ENCODE measurements at regions not wholly inside any gene's neighbourhood (a gene's known extent, or its start where the extent isn't known, plus 50 kb on each side); places are given as distances from the start of the nearest gene placed in this dataset.

DNA sequence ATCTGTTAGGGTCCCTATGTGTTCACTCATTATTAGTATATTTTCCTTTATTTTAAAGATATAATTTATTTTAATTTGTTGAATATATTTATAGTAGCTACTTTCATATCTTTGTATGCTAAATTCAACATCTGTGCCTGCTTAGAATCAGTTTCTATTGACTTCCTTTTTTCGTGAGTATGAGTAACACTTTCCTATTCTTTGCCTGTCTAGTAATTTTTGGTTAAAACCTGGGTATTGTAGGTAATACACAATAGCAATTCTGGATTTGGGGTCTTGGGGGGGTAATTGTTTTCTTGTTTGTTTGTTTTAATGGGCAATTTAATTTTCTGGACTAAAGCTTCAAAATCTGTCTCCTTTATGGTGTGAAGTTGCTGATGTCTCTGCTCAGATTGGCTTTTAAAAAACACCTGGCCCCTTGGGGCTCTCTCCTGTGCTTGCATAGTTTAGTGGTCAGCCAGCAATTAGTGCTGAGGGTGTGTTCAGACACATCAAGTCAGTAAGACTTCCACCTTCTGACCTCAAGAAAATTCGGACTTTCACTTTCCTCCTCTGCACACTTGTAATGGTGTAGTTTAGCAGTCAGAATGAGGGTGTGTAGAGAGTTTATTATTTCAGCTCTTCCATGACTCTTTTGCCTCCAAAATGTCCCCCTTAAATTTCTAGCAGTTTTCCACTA lies 124.4 kb upstream of the MAP1B start:
- TF ChIP-seq, protein P1, sequence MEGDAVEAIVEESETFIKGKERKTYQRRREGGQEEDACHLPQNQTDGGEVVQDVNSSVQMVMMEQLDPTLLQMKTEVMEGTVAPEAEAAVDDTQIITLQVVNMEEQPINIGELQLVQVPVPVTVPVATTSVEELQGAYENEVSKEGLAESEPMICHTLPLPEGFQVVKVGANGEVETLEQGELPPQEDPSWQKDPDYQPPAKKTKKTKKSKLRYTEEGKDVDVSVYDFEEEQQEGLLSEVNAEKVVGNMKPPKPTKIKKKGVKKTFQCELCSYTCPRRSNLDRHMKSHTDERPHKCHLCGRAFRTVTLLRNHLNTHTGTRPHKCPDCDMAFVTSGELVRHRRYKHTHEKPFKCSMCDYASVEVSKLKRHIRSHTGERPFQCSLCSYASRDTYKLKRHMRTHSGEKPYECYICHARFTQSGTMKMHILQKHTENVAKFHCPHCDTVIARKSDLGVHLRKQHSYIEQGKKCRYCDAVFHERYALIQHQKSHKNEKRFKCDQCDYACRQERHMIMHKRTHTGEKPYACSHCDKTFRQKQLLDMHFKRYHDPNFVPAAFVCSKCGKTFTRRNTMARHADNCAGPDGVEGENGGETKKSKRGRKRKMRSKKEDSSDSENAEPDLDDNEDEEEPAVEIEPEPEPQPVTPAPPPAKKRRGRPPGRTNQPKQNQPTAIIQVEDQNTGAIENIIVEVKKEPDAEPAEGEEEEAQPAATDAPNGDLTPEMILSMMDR (IDR thresholded peaks at IDR 0.05) = no peak
- H3K9me3 Mint-ChIP-seq = peaks cover 9% of the 10 kb centered on the region
- DNase-seq (no peak), ATAC-seq (no peak)
- H3K27me3 Mint-ChIP-seq = peaks cover 11% of the 10 kb centered on the region
- ChIA-PET POLR2A (no interaction called here), CTCF (no interaction called here)
- H3K4me1 Mint-ChIP-seq (ENCODE audit: low read depth) = no peaks in the 10 kb centered on the region
- no peak overlapping the region for H3K4me3 Mint-ChIP-seq
- H3K36me3 Mint-ChIP-seq (ENCODE audit: low read depth) = no peaks in the 10 kb centered on the region
- H3K27ac Mint-ChIP-seq = no peak overlapping the region
- intact Hi-C loops (cut with micrococcal nuclease) = no loop called here

DNA sequence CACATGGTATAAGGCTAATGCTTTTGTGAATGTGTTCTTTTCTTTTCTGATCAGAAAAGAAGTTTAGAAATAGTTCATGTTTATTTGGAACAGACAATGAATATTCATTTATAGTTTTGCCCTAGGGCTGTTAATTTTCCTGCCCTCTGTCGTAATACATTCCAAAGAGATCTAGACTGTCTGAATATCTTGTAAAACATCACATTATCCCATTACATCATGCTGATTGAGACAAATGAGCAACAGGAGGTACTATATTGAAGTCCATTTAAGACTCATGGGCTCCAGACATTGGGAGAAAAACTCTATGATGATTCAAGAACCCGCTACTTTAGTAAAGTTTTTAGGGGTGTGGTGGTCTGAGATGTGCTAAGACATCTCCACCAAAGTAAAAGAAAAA lies 121.2 kb upstream of the MAP1B start:
- Mint-ChIP-seq H3K4me3 (no peak overlapping the region), H3K4me1 (ENCODE audit: low read depth) (no peaks in the 10 kb centered on the region), H3K27me3 (peaks cover 11% of the 10 kb centered on the region), H3K9me3 (peaks cover 9% of the 10 kb centered on the region), H3K36me3 (ENCODE audit: low read depth) (no peaks in the 10 kb centered on the region), H3K27ac (no peak overlapping the region)
- ATAC-seq (no peak), DNase-seq (no peak)
- intact Hi-C loops (cut with micrococcal nuclease) = no loop called here
- CTCF ChIA-PET = no interaction called here
- POLR2A ChIA-PET = no interaction called here
- TF ChIP-seq, protein P1 (IDR thresholded peaks at IDR 0.05) = no peak

DNA sequence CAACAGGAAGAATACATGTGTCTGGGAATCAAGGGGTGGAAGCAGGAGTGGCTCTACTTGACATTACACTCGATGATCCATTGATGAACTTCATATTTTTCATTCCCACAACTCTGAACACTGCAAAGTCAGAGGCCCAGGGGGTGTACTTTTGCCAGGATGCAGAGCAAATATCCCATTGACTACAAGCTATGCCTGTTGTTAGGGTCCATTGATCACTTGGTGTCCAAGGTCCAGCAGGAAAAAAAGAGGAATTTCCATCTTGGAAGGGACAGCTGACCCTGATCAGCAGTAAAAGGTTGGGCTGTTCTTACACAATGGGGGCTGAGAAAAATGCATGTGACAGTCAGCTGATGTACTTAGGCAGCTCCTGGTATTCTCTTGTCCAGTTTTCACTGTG lies 118.5 kb upstream of the MAP1B start:
- CTCF ChIA-PET = interaction anchor here (1.2 kb wide), 1 partner anchor 29 kb away, joined by 3 read pairs; no protein-coding TSS in a partner anchor
- Mint-ChIP-seq H3K4me1 (ENCODE audit: low read depth) (no peaks in the 10 kb centered on the region), H3K36me3 (ENCODE audit: low read depth) (no peaks in the 10 kb centered on the region), H3K9me3 (no peaks in the 10 kb centered on the region), H3K27me3 (peaks cover 6% of the 10 kb centered on the region), H3K4me3 (no peak overlapping the region), H3K27ac (no peak overlapping the region)
- DNase-seq = no peak
- POLR2A ChIA-PET = no interaction called here
- TF ChIP-seq, protein P1 (IDR thresholded peaks at IDR 0.05) = no peak
- no peak for ATAC-seq
- intact Hi-C loops (cut with micrococcal nuclease) = no loop called here

DNA sequence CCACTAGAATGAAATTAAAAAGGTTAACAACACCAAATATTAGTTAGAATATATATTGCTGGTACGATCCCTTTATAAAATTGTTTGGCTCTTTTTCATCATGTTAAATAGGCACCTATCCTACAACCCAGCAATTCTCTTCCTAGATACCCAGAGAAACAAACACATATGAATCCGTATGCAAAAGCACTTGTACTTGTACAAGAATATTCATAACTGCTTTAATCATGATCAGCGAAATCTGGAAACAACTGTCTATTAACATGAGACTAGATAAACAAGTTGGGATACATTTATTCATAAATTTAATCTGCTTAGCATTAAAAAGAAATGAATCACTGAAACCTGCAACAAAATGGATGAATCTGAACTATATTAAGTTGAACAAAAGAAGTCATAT lies 113.7 kb upstream of the MAP1B start:
- ATAC-seq (no peak), DNase-seq (no peak)
- ChIA-PET CTCF (no interaction called here), POLR2A (no interaction called here)
- Mint-ChIP-seq H3K4me1 (ENCODE audit: low read depth) (no peaks in the 10 kb centered on the region), H3K4me3 (no peak overlapping the region), H3K36me3 (ENCODE audit: low read depth) (no peaks in the 10 kb centered on the region), H3K27ac (no peak overlapping the region), H3K27me3 (peaks cover 2% of the 10 kb centered on the region), H3K9me3 (no peaks in the 10 kb centered on the region)
- TF ChIP-seq, protein P1 (IDR thresholded peaks at IDR 0.05) = no peak
- intact Hi-C loops (cut with micrococcal nuclease) = no loop called here

DNA sequence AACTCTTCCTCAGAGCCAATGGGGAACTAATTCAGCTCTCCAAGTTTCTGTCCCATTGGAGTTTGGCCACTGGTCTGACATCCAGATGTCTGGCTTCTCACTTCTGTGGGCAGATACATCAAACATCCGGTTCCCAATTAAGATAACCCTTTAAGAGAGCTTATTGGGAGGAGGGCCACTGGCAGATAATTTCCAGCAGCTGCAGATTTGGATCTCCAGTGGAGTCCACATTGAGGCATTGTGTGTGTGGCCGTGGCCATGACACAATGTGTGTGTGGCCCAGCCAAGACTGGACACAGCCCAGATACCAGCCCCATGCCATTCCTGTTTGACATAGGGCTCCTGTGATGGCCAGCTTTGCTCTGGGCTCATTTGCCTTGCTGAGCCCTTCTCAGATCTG lies 110.5 kb upstream of the MAP1B start:
- ChIA-PET CTCF (no interaction called here), POLR2A (no interaction called here)
- Mint-ChIP-seq H3K4me1 (ENCODE audit: low read depth) (no peaks in the 10 kb centered on the region), H3K9me3 (no peaks in the 10 kb centered on the region), H3K36me3 (ENCODE audit: low read depth) (no peaks in the 10 kb centered on the region), H3K27me3 (peaks cover 3% of the 10 kb centered on the region), H3K27ac (no peak overlapping the region), H3K4me3 (no peak overlapping the region)
- intact Hi-C loops (cut with micrococcal nuclease) = no loop called here
- no peak for ATAC-seq
- TF ChIP-seq, protein P1 (IDR thresholded peaks at IDR 0.05) = no peak
- no peak for DNase-seq

Data from activated CD8-positive, alpha-beta T cell treated with anti-CD3 and anti-CD28 coated beads for 36 hours (primary cell).